Duodenal mucosa (tissue), 2 donors: ENCODE measurements at regions not wholly inside any gene's neighbourhood (a gene's known extent, or its start where the extent isn't known, plus 50 kb on each side); places are given as distances from the start of the nearest gene placed in this dataset.

Experiments used
- H3K27ac ChIP-seq: one replicate; pipeline ENCODE4 v1.7.0; 2013; ENCODE audit warnings: low read depth, low read length
- H3K27me3 ChIP-seq, 2 donors: one replicate each; pipeline ENCODE4 v1.7.0; 2013; ENCODE audit warnings: low read length in 2 of 2, control low read depth in 1 of 2; ENCODE audit not compliant: insufficient read depth in 2 of 2, control insufficient read depth in 1 of 2
- H3K36me3 ChIP-seq, 2 donors: one replicate each; pipeline ENCODE4 v1.7.0; 2013; ENCODE audit warnings: low read length in 2 of 2, control low read depth in 1 of 2; ENCODE audit not compliant: insufficient read depth in 2 of 2, control insufficient read depth in 1 of 2
- H3K4me1 ChIP-seq, 2 donors: one replicate each; pipeline ENCODE4 v1.7.0; 2013; ENCODE audit warnings: low read length in 2 of 2, control low read depth in 1 of 2; ENCODE audit not compliant: insufficient read depth in 2 of 2, control insufficient read depth in 1 of 2
- H3K4me3 ChIP-seq, 2 donors: one replicate each; pipeline ENCODE4 v1.7.0; 2013; ENCODE audit warnings: low read length in 2 of 2, low read depth in 1 of 2
- H3K9ac ChIP-seq, 2 donors: one replicate each; pipeline ENCODE4 v1.7.0; 2013; ENCODE audit warnings: low read length in 2 of 2, low read depth in 1 of 2
- H3K9me3 ChIP-seq, 2 donors: one replicate each; pipeline ENCODE4 v1.7.0; 2013; ENCODE audit warnings: low read length in 2 of 2, control low read depth in 1 of 2; ENCODE audit not compliant: control insufficient read depth in 1 of 2

DNA sequence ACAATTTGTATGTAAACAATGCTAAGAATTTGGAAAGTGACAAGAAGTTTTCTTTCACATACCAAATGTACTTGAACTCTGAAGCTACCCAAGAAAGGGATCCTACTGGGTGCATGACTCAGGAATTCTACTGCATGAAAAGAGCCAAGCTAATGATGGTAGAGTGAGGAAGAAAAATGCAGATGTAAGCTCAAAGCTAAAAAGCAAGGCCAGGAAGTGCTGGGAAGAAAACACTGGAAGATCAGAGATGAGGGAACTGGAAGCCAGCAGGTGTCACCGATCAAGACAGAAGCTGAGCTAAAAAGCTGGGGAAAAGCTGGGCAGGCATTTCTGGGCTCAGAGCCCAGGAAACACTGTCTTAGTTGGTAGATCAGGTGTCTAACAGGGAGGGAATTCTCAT, 449.1 kb downstream of the NKX6-1 start:
- Histone ChIP-seq H3K9me3 (no peaks in the 10 kb centered on the region), H3K36me3 (no peaks in the 10 kb centered on the region), H3K4me3 (no peak overlapping the region), H3K27ac (no peak overlapping the region), H3K4me1 (no peaks in the 10 kb centered on the region), H3K9ac (no peak overlapping the region), H3K27me3 (no peaks in the 10 kb centered on the region)

DNA sequence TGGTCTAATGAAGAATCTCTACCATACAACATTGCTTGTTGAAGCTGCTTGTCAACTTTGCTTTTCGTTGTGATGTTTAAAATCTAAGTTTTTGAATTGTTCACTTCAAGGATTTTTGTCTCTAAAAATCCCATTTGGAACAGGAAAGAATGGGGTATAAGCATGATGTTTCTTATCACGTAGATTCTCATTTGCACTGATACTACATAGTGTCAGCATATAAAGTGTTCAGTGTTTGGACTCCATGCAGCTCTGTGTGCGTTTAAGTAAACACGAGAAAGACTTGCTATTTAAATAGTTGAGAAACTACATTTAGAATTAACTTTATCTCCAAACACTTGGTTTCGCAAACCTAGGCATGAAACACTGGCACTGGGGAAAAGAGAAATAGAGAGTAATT, 452.5 kb downstream of the NKX6-1 start:
- no peaks in the 10 kb centered on the region for H3K4me1 ChIP-seq
- H3K36me3 ChIP-seq = no peaks in the 10 kb centered on the region
- H3K4me3 ChIP-seq = no peak overlapping the region
- H3K27ac ChIP-seq = no peak overlapping the region
- H3K27me3 ChIP-seq = no peaks in the 10 kb centered on the region
- no peaks in the 10 kb centered on the region for H3K9me3 ChIP-seq
- H3K9ac ChIP-seq = no peak overlapping the region

DNA sequence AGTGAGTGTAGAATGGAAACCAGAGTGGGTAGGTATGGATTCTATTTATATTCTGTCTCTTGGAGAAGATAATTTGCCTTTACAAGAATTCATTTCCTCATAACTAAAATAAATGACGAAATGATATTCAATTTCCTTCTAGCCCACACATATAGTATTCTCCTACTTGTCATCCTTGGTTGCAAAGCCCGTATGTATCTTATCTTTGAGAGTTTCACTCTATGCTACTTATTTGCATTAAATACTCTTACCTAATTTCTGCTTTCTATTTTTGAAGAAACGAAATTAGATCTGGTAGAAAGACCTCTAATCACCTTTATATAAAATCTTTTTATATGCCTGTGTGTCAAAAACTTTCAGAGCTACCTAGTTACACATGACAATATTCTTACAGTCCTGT, 457.7 kb downstream of the NKX6-1 start:
- Histone ChIP-seq H3K4me3 (no peak overlapping the region), H3K9me3 (no peaks in the 10 kb centered on the region), H3K27me3 (no peaks in the 10 kb centered on the region), H3K27ac (no peak overlapping the region), H3K36me3 (no peaks in the 10 kb centered on the region), H3K4me1 (no peaks in the 10 kb centered on the region), H3K9ac (no peak overlapping the region)

DNA sequence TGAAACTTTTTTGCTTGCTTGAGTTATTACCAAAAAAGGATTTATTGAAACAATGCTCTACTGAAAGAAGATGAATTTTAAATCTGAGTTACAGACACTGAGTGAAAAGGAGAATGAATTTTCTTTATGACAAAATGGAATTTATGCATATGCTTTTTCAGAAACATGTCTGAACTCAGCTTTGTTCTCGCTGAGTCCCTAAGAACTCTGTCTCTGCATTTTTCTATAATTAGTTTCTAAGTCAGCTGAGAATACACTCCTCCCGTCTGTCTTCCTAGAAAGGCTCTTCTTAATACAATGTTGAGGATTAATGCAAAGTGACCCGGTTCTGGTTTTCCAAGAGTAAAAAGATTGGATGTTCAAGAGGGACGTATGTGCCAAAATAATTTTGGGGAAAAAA, 463.5 kb downstream of the NKX6-1 start:
- H3K9me3 ChIP-seq = no peaks in the 10 kb centered on the region
- no peak overlapping the region for H3K4me3 ChIP-seq

DNA sequence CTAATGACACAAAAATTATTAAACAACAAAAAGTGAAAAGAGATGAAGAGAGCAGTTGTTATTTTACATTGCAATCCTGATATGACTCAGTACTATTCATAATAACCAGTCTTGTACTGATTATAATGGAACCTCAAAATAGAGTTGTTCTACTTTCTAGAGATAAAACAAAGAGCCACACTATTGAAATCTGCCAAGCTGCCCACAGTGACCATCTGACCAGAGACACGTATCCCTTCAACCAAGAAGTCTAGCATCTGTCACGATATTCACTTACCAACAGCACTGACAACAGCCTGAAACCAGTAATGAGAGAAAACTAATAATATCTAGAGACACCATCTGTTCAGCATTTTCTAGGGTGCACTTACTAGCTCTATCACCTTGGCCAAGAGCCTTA, 466.7 kb downstream of the NKX6-1 start:
- Histone ChIP-seq H3K27me3 (no peaks in the 10 kb centered on the region), H3K4me1 (no peaks in the 10 kb centered on the region), H3K27ac (no peak overlapping the region), H3K9ac (no peak overlapping the region), H3K9me3 (no peaks in the 10 kb centered on the region), H3K4me3 (no peak overlapping the region), H3K36me3 (no peaks in the 10 kb centered on the region)

More for the DNA sequence above, 463.5 kb downstream of the NKX6-1 start:
- H3K27me3 ChIP-seq = no peaks in the 10 kb centered on the region
- H3K36me3 ChIP-seq = no peaks in the 10 kb centered on the region
- no peaks in the 10 kb centered on the region for H3K4me1 ChIP-seq
- H3K27ac ChIP-seq = no peak overlapping the region
- no peak overlapping the region for H3K9ac ChIP-seq

DNA sequence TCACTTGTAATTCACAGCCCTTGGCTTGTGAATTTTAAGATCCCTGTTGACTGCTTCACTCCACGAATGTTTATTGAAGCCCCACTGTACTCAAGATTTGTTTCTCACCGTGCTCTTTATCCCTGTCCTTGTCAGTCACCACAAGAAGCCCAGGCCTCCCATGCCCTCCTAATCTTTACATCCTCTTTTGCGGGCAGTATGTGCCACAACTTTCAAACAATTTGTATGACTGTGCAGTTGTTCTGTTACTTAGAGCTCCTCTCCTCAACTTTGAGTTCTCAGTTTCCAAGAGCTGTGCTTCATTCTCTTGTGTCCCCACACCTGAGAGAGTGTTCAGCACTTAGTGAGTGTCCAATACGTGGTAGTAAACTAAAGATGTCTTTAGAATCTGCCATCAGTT, 467.7 kb downstream of the NKX6-1 start:
- Histone ChIP-seq H3K4me3 (no peak overlapping the region), H3K27me3 (no peaks in the 10 kb centered on the region), H3K27ac (no peak overlapping the region), H3K4me1 (no peaks in the 10 kb centered on the region), H3K9me3 (no peaks in the 10 kb centered on the region), H3K36me3 (no peaks in the 10 kb centered on the region), H3K9ac (no peak overlapping the region)

DNA sequence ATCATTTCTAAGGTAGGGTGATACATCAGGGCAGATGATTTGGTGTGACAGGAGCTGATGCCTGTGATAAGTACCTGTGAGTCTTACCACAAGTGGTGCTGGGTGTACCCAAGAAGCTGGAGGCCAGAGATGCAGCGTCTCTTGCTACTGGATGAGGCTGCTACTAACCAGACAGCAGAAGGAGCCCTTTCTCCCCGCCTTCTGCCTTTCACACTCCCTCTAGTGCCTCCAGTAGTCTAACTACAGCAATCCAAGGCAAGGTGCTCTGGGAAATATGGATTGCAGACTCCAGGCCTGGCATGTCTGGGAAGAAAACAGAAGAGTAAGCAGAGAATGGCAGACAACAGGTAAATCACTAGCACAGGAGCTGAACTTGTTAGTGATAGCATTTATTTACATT, 470.8 kb downstream of the NKX6-1 start:
- Histone ChIP-seq H3K4me1 (no peaks in the 10 kb centered on the region), H3K27ac (no peak overlapping the region), H3K36me3 (no peaks in the 10 kb centered on the region), H3K4me3 (no peak overlapping the region), H3K9me3 (no peaks in the 10 kb centered on the region), H3K27me3 (no peaks in the 10 kb centered on the region), H3K9ac (no peak overlapping the region)

DNA sequence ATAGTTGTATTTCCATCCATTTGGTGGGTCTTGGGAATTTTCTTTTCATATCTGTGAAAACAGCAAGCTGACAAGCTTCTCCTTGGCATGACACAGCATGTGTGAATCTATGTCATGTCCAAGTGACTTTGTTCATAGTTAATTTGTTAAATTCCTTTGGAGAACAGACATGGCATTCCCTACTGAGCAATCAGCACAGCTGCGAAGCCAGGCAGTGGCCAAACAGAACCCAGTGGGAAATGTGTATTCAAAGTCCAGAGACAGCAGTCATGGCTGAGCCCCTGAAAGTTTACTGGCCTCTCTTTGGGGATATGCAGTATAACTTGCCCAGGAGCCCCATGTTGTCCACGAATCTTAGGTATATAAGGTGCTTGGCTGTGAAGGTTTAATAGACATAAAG, 474.7 kb downstream of the NKX6-1 start:
- H3K36me3 ChIP-seq = no peaks in the 10 kb centered on the region
- no peaks in the 10 kb centered on the region for H3K27me3 ChIP-seq
- H3K4me1 ChIP-seq = no peaks in the 10 kb centered on the region
- no peak overlapping the region for H3K9ac ChIP-seq
- H3K27ac ChIP-seq = no peak overlapping the region
- H3K4me3 ChIP-seq = no peak overlapping the region
- no peaks in the 10 kb centered on the region for H3K9me3 ChIP-seq

DNA sequence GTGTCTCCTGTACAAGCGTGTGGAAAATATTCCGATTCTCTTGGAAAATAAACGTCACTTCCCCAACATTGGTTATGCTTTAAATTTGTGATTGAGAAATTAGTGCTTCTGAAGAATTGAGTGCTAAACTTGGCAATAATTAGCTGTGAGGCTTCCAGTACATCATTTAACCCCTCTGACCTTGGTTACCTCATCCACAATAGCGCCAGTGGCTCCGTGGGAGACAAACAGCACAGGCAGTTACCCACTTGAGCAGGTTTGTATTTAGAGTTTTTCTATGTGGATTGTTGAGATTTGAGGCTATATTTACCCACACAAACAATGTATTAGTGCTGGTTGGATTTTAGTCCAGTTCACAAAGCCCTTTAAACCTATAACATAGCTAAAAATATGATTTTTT, 476.5 kb downstream of the NKX6-1 start:
- Histone ChIP-seq H3K4me3 (no peak overlapping the region), H3K4me1 (no peaks in the 10 kb centered on the region), H3K9ac (no peak overlapping the region), H3K36me3 (no peaks in the 10 kb centered on the region), H3K9me3 (no peaks in the 10 kb centered on the region), H3K27me3 (no peaks in the 10 kb centered on the region), H3K27ac (no peak overlapping the region)

DNA sequence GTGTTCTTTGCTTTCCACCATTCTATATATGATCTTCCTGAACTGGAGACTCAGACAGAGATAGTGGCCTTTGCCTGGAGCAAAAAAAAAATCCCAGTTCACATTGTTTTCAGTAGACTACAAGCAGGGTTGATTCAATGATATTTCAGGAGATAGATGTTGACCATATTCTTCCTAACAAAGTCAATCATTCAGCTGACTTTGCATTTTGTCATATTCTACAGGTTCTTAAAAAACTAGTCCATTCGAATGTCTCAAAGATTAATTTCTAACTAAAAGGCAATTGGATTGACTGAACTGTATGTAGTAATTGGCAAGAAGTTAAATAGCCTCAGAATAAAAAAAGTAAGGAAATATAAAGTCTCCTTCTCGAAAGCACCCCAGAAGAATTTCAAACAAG, 479.5 kb downstream of the NKX6-1 start:
- Histone ChIP-seq H3K4me1 (no peaks in the 10 kb centered on the region), H3K27ac (no peak overlapping the region), H3K27me3 (no peaks in the 10 kb centered on the region), H3K36me3 (no peaks in the 10 kb centered on the region), H3K9ac (no peak overlapping the region), H3K4me3 (no peak overlapping the region), H3K9me3 (no peaks in the 10 kb centered on the region)

DNA sequence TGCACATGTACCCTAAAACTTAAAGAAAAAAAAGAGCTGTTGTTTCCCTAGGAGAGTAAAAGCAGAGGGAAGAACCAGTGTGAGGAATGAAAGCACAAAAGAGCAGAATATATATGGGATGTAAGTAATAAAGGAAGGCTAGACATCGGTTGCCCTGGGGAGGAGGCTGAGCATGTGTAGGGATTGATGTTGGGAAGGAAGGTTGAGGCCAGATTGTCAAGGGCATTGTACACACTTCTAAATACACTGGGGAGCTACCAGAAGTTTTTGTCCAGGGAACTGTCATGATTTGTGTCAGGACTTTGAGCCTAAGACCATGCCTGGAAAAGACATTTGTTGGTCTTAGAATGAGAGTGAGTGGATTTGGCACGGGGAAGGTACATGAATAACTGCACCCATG, 467.1 kb downstream of the GPAT3 start:
- Histone ChIP-seq H3K36me3 (no peaks in the 10 kb centered on the region), H3K9ac (no peak overlapping the region), H3K27ac (no peak overlapping the region), H3K4me3 (no peak overlapping the region), H3K27me3 (no peaks in the 10 kb centered on the region), H3K9me3 (no peaks in the 10 kb centered on the region), H3K4me1 (no peaks in the 10 kb centered on the region)
